ENCODE measurements at regions not wholly inside any gene's neighbourhood (a gene's known extent, or its start where the extent isn't known, plus 50 kb on each side); places are given as distances from the start of the nearest gene placed in this dataset.

DNA sequence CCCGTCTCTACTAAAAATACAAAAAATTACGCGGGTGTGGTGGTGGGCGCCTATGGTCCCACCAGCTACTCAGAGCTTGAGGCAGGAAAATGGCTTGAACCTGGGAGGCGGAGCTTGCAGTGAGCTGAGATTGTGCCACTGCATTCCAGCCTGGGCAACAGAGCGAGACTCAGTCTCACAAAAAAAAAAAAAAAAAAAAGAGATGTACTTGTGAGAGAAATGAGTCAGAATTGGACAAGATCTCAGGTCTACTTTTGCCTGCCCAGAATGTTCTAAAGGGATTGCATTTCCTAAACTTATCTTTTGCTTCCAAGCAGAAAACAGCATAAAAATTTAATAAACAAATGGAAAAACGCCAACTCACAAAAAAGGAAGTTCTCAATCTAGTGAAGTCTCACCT is 167.5 kb downstream of the NR2F2 start:
- H3K4me3 ChIP-seq (ENCODE audit: low read length), result no peak overlapping the region
- H3K4me2 ChIP-seq (ENCODE audit: low read length), result no peak overlapping the region
- no peaks in the 10 kb centered on the region for H3K36me3 ChIP-seq (replicated peaks; ENCODE audit: low read depth, low read length)
- TF ChIP-seq EZH2phosphoT487 (IDR thresholded peaks at IDR 0.05; ENCODE audit: low read depth) (no peak), CTCF (IDR thresholded peaks at IDR 0.05; ENCODE audit: low read depth, low read length) (no peak)
- no peaks in the 10 kb centered on the region for H4K20me1 ChIP-seq (ENCODE audit: insufficient read depth, low read length)
- no peaks in the 10 kb centered on the region for H3K4me1 ChIP-seq (ENCODE audit: low read length)
- no peaks in the 10 kb centered on the region for H3K79me2 ChIP-seq (ENCODE audit: low read length)
- no peak overlapping the region for H3K9ac ChIP-seq (ENCODE audit: low read length)
- no peaks in the 10 kb centered on the region for H3K9me3 ChIP-seq (ENCODE audit: insufficient read depth, low read length)
- H3K27me3 ChIP-seq (ENCODE audit: low read depth, low read length), result no peaks in the 10 kb centered on the region
- no peak overlapping the region for H2AFZ ChIP-seq (ENCODE audit: low read depth, low read length)
- H3K27ac ChIP-seq (ENCODE audit: low read length), result no peak overlapping the region

- H3K27ac ChIP-seq (ENCODE audit: low read length), result no peak overlapping the region
- H3K4me2 ChIP-seq (ENCODE audit: low read length), result no peak overlapping the region
- no peaks in the 10 kb centered on the region for H3K27me3 ChIP-seq (ENCODE audit: low read depth, low read length)
- H3K4me3 ChIP-seq (ENCODE audit: low read length), result no peak overlapping the region
- H3K4me1 ChIP-seq (ENCODE audit: low read length), result no peaks in the 10 kb centered on the region
- no peak for TF ChIP-seq EZH2phosphoT487 (IDR thresholded peaks at IDR 0.05; ENCODE audit: low read depth)
- TF ChIP-seq CTCF (IDR thresholded peaks at IDR 0.05; ENCODE audit: low read depth, low read length), result no peak
- H3K36me3 ChIP-seq (replicated peaks; ENCODE audit: low read depth, low read length), result no peaks in the 10 kb centered on the region
- H3K9ac ChIP-seq (ENCODE audit: low read length), result no peak overlapping the region
- no peaks in the 10 kb centered on the region for H3K9me3 ChIP-seq (ENCODE audit: insufficient read depth, low read length)
- no peaks in the 10 kb centered on the region for H3K79me2 ChIP-seq (ENCODE audit: low read length)
- no peaks in the 10 kb centered on the region for H4K20me1 ChIP-seq (ENCODE audit: insufficient read depth, low read length)
- H2AFZ ChIP-seq (ENCODE audit: low read depth, low read length), result no peak overlapping the region
Measured at GRCh38 chr15:96500508-96500907, 170.0 kb downstream of the NR2F2 start.

GRCh38 chr15:96501362-96501761 is 170.9 kb downstream of the NR2F2 start:
- no peak overlapping the region for H3K9ac ChIP-seq (ENCODE audit: low read length)
- H2AFZ ChIP-seq (ENCODE audit: low read depth, low read length), result no peak overlapping the region
- no peak overlapping the region for H3K27ac ChIP-seq (ENCODE audit: low read length)
- H3K79me2 ChIP-seq (ENCODE audit: low read length), result no peaks in the 10 kb centered on the region
- H4K20me1 ChIP-seq (ENCODE audit: insufficient read depth, low read length), result no peaks in the 10 kb centered on the region
- H3K36me3 ChIP-seq (replicated peaks; ENCODE audit: low read depth, low read length), result no peaks in the 10 kb centered on the region
- H3K27me3 ChIP-seq (ENCODE audit: low read depth, low read length), result no peaks in the 10 kb centered on the region
- H3K4me3 ChIP-seq (ENCODE audit: low read length), result no peak overlapping the region
- H3K4me1 ChIP-seq (ENCODE audit: low read length), result no peaks in the 10 kb centered on the region
- TF ChIP-seq EZH2phosphoT487 (IDR thresholded peaks at IDR 0.05; ENCODE audit: low read depth) (no peak), CTCF (IDR thresholded peaks at IDR 0.05; ENCODE audit: low read depth, low read length) (no peak)
- H3K9me3 ChIP-seq (ENCODE audit: insufficient read depth, low read length), result no peaks in the 10 kb centered on the region
- H3K4me2 ChIP-seq (ENCODE audit: low read length), result no peak overlapping the region

GRCh38 chr15:96502196-96502595 is 171.7 kb downstream of the NR2F2 start:
- no peak overlapping the region for H3K4me3 ChIP-seq (ENCODE audit: low read length)
- H3K36me3 ChIP-seq (replicated peaks; ENCODE audit: low read depth, low read length), result no peaks in the 10 kb centered on the region
- no peak overlapping the region for H3K4me2 ChIP-seq (ENCODE audit: low read length)
- H3K4me1 ChIP-seq (ENCODE audit: low read length), result no peaks in the 10 kb centered on the region
- TF ChIP-seq EZH2phosphoT487 (IDR thresholded peaks at IDR 0.05; ENCODE audit: low read depth), result no peak
- TF ChIP-seq CTCF (IDR thresholded peaks at IDR 0.05; ENCODE audit: low read depth, low read length), result no peak
- no peaks in the 10 kb centered on the region for H3K27me3 ChIP-seq (ENCODE audit: low read depth, low read length)
- no peak overlapping the region for H3K9ac ChIP-seq (ENCODE audit: low read length)
- no peaks in the 10 kb centered on the region for H3K79me2 ChIP-seq (ENCODE audit: low read length)
- no peaks in the 10 kb centered on the region for H3K9me3 ChIP-seq (ENCODE audit: insufficient read depth, low read length)
- no peaks in the 10 kb centered on the region for H4K20me1 ChIP-seq (ENCODE audit: insufficient read depth, low read length)
- H3K27ac ChIP-seq (ENCODE audit: low read length), result no peak overlapping the region
- no peak overlapping the region for H2AFZ ChIP-seq (ENCODE audit: low read depth, low read length)

Data from OCI-LY3 (cell line).